Peyer's patch (tissue), 4 donors: ENCODE measurements at regions not wholly inside any gene's neighbourhood (a gene's known extent, or its start where the extent isn't known, plus 50 kb on each side); places are given as distances from the start of the nearest gene placed in this dataset.

Experiments
- CTCF ChIP-seq, 6 experiments: fragments of 450-650 bp in 4 of 6; fragments of 200-600 bp in 2 of 6; sonication (generic) in 1 of 6; IDR thresholded peaks; one replicate each; pipeline ENCODE4 v1.5.1; 2017 to 2019; ENCODE audit warnings: antibody characterized with exemption in 6 of 6, mild to moderate bottlenecking in 3 of 6, moderate library complexity in 1 of 6
- POLR2A ChIP-seq, 2 donors: fragments of 450-650 bp; IDR thresholded peaks; one replicate each; pipeline ENCODE4 v1.5.1; 2017; ENCODE audit warnings: antibody characterized with exemption in 2 of 2, mild to moderate bottlenecking in 2 of 2, moderate library complexity in 2 of 2

GRCh38 chr9:118444403-118444802 lies 740.2 kb downstream of the TLR4 start:
- TF ChIP-seq CTCF (IDR thresholded peaks at IDR 0.05), result no peak
- no peak for TF ChIP-seq POLR2A (IDR thresholded peaks at IDR 0.05)
